GM18511 (cell line): ENCODE measurements at regions not wholly inside any gene's neighbourhood (a gene's known extent, or its start where the extent isn't known, plus 50 kb on each side); places are given as distances from the start of the nearest gene placed in this dataset.

Experiments
- ATAC-seq: cut with Tn5 transposase; IDR thresholded peaks from one replicate; pipeline ENCODE4 v1.9.1; 2021; ENCODE audit warnings: mild to moderate bottlenecking, moderate library complexity; ENCODE audit not compliant: unreplicated experiment

DNA sequence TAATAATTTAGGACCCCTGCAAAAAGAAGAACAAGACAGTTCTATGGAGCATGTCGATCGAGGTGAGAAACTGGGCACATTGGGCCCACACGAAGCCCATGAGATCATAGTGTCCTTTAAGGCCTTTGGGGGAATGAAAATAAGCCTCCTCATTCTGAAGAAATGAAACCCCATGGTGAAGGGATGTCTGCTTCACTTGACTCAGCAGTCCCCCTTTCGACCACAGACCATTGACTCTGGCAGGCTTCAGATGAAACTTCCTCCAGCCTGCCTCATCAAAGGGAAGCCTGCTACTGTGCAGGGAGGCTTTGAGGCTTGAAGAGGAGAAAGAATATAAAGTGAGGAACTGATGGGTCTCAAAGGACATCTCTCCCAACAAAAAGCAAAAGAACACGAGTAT is 144.2 kb upstream of the FBXL4 start:
- peak; percentile 79 for ATAC-seq

DNA sequence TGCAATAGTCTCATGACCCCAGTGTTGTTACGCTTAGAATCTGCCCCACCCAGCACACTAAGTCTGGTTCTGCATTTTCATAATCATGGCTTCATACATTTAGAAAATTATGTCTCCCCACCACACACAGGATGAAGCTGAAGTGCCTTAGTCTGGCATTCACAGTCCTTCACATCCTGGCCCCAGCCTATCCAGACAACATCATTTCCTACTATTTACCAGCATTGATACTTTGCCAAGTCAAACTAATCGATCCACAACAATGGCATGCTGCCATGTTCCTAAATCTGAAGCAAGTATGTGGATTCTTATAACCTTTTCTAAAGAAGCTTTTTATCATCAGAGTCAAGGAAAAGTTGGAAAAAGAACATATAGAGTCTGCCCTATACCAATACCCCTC is 132.4 kb upstream of the FBXL4 start:
- ATAC-seq: no peak

DNA sequence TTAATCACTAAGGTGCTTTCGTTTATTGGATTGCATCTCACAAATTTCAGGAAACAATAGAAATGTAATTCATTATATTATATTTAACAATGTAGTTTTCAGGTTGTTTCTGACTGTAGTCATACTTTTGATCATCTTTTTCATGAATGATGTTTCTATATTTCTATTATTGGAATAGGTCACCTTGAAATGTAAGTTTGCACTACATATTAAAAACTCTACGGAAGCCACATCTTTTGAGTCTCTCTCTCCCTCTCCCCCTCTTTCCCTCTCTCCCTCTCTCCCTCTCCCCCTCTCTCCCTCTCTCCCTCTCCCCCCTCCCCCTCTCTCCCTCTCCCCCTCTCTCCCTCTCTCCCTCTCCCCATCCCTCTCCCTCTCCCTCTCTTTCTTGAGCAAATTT is 131.3 kb upstream of the FBXL4 start:
- no peak for ATAC-seq

DNA sequence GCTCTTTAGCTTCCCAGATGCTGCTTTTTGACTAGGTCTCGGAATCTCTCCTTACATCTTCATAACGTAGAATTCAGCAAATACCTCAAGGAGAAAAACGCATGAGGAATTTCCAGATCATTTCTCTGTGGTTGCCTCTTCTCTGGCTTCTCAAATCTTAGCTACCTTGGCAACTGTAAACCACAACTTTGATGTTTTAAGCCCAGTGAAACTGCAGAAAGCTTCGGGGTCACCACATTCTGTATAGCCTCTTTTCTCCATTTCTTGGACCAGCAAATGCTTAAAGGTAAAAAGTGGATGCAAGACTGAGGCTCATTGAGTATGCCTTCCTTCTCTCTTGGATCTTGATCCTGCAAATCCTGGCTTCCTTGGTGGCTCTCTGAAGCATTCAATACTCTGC is 125.5 kb upstream of the FBXL4 start:
- no peak for ATAC-seq

DNA sequence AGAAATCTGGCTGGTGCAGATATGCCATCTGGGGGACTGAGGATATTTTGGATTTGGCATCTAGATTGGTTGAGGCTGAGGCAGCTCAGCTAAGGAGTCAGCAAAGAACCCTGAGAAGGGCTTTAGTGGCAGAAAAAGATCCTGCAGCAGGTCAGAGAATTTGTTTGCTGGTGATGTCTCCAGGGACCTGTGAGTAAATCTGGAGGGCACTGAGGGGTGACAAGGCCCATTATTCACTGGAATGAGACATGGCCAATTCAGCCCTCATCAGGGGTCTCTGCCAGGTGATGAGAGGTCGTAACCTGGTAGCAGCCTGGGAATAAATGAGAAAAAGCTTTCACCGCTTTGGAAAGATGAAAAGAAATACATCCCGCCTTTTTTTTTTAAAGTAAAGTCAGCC is 118.3 kb upstream of the FBXL4 start:
- ATAC-seq: no peak

DNA sequence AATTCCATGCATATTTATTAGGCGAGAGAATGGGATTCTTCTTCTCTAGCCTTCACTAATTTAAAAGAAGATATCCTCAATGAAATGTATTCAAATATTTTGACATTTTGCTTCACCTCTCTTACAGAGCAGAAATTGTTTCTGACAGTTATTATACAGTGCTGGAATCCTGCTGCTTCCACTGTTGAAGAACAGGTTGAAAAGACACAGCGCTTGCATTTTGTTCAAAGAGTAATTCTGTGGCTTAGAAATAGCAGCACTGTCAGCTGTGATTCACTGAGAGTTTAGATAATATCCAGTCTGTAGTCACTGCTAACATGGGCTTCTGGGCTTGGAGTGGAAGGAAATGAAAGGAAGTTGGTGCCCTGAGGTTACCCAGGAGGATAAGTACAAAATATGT is 117.1 kb upstream of the FBXL4 start:
- no peak for ATAC-seq

DNA sequence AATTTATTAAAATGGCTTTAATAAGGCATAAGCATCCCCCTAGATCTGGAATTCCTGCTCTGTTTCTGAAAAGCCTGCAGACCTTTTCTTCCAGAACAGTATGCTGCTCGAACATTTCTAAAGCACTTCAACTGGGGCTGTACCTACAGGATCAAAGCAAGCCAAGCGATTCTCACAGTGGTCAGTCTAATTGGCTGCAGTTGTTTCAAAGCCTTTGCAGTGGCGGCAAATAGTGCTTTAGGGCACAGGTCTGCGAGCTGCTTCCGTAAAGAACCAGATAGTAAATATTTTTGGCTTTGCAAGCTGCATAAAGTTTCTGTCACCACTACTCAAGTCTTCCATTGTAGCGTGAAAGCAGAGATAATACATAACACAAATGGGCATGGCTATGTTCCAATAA is 88.9 kb upstream of the FBXL4 start:
- no peak for ATAC-seq

DNA sequence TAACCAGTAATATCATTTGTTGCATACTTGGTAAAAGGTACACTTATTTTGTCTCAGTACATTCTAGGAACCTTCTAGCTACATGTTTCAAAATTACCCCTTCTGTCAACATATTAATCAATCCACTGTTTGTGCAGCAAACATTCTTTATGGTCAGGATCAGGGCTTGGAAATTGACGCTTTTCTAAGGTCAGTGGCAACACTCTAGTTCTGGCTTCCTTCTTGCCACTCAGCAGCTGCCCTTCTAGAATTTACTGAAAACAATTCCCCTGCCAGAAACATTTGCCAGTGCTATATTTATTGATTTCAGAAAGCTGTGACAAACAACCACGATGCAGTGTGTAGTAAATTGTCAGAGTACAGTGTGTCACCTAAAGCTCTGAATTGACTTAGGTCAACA is 84.7 kb upstream of the FBXL4 start:
- no peak for ATAC-seq

DNA sequence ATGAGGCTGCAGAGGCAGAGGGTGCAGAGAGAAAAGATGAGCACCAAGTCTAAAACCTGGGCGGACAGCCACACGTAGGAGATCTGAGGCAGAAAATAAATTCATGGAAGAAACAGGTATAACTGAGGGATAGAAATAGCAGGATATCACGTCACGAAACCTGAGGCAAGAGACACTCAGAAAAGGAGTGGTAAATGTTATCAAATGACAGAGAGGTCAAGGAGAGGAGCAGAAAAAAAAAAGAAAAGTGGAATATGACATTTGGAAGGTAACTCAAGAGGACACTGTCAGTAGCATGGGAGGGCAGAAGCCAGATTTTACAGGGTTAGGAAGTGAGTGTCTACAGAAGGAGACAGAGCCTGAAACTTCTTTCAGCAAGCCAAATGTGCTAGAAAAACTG is 84.2 kb upstream of the FBXL4 start:
- no peak for ATAC-seq

DNA sequence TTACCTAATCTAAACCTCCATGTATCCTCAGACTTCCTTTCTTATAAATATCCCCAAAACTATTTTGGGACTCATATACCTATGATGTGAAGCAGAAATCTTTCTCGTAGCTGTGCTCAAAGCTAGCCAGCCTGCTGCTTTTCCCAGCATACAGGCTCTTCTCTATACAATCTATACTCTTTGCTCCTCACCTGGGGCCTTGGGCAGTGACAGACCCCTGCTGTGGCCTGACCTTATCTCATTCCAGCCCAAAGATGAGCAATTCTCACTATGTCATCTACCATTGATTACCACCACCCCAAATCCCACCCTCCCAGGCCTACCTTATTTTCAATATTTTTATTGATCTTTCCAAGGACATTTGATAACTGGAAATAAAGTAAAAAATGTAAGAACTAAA is 83.2 kb upstream of the FBXL4 start:
- no peak for ATAC-seq

DNA sequence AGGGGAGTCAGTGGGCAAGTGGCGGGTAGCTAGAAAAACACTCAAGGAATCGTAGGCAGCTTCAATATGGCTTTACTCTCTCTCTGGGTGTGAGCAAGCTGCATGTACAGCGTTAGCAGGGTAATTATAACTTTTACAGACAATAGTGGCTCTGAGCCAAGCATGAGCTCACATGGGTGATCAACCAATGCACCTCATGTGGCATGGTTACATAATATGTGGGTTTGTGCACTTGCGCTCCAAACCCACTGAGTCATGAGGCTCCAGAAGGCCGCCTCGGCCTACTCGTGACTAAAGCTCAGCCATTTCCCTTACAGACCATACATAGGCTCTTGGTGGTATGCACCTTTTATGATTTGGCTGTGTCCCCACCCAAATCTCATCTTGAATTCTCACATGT is 78.4 kb upstream of the FBXL4 start:
- no peak for ATAC-seq

DNA sequence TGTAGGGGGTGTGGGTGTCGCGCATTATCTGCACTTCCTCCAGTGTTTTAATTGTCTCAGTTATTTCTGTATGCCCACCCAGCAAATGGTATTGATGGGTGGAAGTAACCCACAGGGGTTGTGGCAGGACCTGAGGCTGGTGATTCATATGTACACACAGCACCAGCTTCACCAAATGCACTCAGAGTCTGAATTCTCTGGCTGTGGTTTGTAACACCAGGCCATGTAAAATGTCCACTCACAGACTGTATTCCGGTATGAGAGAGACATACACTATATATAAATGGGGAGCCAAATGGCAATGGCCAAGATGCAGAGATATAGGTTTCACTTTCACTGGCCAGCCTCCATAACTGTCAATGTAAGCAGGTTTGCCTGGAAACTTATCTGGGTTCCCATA is 76.3 kb upstream of the FBXL4 start:
- ATAC-seq: no peak

DNA sequence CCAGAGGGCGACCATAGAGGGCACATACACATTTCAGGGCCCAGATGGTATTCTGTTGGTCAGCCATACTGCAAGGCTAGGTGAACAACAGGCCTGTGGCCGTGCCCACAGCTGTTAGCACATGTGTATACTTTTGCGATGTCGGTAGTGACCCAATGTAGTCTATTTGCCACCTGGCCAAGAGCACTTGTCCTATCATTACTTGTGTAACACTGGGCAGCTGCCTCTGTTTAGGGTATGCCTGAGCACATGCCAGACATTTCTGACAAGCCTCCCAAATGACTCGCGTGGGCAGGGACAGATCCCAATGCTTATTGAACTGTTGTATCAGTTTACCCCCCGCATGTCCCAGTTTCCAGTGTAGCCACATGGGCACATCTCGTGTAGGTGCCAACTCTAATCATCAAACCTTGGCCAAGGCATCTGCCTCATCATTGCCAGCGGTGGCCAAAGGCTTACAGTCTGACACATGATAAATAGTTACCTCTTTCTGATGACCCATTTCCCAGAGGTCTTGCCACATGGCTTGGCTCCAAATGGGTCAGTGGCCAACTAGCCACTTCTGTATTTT is 74.4 kb upstream of the FBXL4 start:
- no peak for ATAC-seq

DNA sequence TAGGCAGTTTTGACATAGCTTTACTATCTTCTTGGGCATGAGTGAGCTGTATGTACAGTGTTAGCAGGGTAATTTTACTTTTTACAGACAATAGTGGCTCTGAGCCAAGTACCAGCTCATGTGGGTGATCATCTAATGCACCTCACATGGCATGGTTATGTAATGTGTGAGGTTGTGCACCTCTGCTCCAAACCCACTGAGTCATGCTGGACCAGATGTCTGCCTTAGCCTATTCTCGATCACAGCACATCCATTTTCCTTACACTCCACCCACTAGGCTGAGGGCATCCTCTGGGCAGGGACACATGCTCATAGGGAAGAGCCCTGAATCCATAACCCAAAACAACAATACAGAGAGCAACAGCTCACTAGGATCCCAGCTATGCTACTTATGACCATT is 71.6 kb upstream of the FBXL4 start:
- ATAC-seq: no peak

DNA sequence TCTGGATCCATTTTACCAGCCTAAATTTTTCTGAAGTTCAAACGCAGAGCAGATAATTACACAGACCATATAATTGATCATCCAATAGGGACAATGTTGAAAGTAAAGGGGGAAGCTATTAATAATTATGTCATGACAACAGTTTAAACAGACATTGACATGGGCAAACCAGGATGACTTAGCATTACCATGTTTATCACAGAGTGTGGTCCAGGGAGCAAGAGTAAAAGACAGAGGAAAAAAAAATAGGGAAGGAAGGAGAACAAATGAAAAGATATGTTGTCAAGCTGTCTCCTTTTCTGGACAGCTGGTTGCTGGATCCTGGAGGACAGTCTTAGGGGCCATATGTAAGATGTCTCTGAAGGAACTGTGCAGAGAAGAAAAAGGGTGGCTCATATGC is 69.4 kb upstream of the FBXL4 start:
- ATAC-seq: no peak

DNA sequence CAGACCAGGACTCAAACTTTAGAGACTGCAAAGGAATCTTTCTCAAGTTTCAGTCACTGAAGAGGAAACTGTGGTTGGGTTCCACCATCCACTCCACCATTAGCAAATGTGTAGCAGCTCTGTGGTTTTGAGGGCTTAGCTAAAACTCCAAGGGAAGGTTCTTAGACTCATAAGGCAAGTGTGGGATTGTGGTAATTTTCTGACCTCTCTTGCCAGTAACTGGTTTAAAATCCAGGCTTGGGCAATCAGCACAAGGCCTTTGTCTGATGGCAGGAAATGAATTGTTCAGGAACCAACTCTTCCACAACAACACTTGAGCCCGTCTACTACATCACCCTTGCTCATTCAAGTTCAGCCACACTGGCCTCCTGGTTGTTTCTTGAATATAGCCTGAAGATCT is 68.6 kb upstream of the FBXL4 start:
- ATAC-seq: no peak

DNA sequence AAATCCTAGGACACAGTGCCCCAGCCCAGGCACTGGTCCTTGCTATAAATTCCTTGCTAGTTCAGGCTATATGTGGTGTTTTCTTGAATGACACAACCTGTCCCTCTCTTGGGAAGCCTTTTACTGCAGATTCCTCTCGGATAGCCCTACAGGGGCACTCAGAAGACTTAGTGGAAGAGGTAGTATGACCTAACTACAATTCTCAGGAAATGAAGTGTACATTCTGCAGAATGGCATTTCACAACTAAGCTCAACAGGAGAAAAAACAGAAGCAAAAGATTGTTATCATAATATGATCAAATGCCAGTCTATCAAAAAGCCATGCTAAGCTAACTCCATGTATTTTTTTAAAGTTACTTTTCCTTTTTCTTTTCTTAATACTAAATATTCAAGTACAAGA is 66.3 kb upstream of the FBXL4 start:
- no peak for ATAC-seq

DNA sequence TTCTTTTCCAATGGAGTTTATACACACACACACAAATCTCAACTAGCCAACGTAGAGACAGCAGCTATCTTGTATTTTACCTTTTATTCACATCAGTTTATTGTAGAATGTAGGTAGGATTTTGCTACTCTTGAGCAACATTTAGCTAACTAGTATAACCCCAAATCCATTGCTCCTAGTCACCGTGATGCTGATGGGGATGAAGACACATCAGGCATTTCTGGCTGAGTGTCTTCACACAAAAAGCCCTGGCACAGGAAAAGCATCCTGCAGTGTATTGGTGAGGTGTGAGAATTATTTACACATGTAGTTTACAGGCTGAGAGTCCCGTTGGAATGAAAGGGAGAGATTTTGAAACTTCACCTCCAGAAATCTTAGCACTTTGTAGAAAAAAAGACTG is 65.9 kb upstream of the FBXL4 start:
- no peak for ATAC-seq

DNA sequence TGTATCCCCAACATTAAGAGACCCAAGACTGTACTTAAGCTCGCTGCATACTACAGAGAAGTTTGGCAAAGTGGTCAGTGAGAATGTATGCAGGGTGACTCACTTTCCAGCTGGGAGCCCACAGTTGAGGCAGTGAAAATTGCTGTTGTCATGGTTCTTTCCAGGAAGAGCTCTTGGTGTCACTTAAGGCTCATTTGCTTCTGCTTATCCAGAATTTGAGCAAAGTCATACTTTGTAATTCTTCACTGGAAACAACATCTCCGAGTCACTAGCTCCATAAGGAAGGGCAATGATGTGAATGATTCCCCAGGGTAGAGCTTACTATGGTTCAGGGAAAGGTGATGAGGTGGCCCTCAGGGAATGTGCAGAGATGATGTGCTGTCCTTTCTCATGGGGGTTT is 65.4 kb upstream of the FBXL4 start:
- no peak for ATAC-seq

DNA sequence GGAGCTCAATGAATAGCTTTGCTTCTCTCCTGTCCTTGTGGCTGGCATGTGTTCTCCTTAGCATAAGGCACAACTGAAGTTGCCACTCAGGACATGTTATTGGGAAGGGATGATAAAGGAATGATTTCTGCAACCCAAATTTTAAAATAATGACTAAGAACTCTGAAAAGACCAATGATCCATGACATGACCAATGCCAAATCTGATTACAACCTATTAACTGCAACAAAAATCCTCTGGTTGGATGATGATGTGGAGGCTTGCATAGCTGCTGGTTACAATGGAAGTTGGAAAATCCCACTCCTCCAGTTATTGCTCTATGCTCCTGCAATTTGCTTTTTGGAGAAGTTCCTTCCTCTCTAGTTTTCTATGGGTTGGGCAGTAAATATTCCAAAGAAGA is 63.4 kb upstream of the FBXL4 start:
- ATAC-seq: no peak

DNA sequence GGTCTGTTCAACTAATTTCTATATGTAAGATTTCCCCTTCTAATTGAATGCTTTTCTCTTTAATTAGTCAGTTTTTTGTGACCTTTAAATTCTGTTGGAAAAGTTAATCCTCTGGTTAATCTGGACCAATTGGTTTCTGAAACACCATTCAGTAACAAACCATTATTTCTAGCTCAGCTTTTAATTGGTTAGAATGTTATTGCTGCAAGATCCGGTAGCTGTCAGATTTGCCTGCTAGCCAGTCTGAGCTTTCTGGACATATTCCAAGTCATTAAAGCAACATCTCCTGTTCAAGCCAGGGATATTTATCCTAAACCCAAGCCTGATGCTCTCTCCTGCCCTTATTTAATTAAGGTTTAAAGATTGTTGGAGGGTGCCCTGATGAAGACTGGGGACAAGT is 55.1 kb upstream of the FBXL4 start:
- no peak for ATAC-seq

DNA sequence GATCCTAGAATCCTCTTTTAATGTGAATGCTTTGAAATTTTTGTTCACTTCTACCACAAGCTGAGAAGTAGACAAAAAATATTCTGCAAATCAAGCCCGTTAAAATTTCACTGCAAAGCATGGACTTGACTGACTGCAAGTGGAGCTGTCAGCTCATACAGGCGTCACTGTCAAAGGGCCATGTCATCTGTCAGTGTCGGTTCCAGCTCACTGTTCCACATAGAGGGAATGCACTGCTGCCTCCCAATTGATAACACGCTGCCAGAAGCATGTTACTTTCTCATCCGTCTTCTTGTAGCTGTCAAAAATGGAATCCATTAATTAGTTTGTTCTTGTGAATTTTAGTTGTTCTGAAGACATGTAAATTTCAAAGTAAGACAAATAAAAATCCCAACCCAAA is 50.4 kb upstream of the FBXL4 start:
- no peak for ATAC-seq
